ENCODE measurements at regions not wholly inside any gene's neighbourhood (a gene's known extent, or its start where the extent isn't known, plus 50 kb on each side); places are given as distances from the start of the nearest gene placed in this dataset.

GRCh38 chr2:65831509-65831908, 399.1 kb upstream of the SPRED2 start:
- DNase-seq: no peak

GRCh38 chr2:65826567-65826966, 394.2 kb upstream of the SPRED2 start:
- no peak for DNase-seq

- no peak for DNase-seq
Observed at GRCh38 chr2:65823511-65823910, 391.1 kb upstream of the SPRED2 start.

GRCh38 chr2:65820454-65820853, 388.1 kb upstream of the SPRED2 start:
- DNase-seq: no peak

GRCh38 chr2:65819963-65820362, 387.6 kb upstream of the SPRED2 start:
- no peak for DNase-seq

- peak; percentile 12 for DNase-seq
Observed at GRCh38 chr2:65818873-65819451, 386.6 kb upstream of the SPRED2 start.

GRCh38 chr2:65813631-65814173, 381.3 kb upstream of the SPRED2 start:
- DNase-seq: no peak

GRCh38 chr2:65812887-65813286, 380.5 kb upstream of the SPRED2 start:
- DNase-seq: no peak

- DNase-seq: no peak
Observed at GRCh38 chr2:65807942-65808341, 375.5 kb upstream of the SPRED2 start.

- no peak for DNase-seq
Observed at GRCh38 chr2:65804777-65805176, 372.4 kb upstream of the SPRED2 start.

- DNase-seq: no peak
Observed at GRCh38 chr2:65802298-65802942, 370.0 kb upstream of the SPRED2 start.

- DNase-seq: peak; percentile 21
Observed at GRCh38 chr2:65800998-65801397, 368.6 kb upstream of the SPRED2 start.

- DNase-seq: no peak
Observed at GRCh38 chr2:65799141-65799854, 366.9 kb upstream of the SPRED2 start.

GRCh38 chr2:65798641-65799040, 366.2 kb upstream of the SPRED2 start:
- DNase-seq: no peak

- no peak for DNase-seq
Observed at GRCh38 chr2:65794994-65795393, 362.6 kb upstream of the SPRED2 start.

GRCh38 chr2:65791404-65791975, 359.1 kb upstream of the SPRED2 start:
- no peak for DNase-seq

- no peak for DNase-seq
Observed at GRCh38 chr2:65790676-65790935, 358.2 kb upstream of the SPRED2 start.

GRCh38 chr2:65789923-65790675, 357.7 kb upstream of the SPRED2 start:
- no peak for DNase-seq

GRCh38 chr2:65788556-65788955, 356.2 kb upstream of the SPRED2 start:
- no peak for DNase-seq

GRCh38 chr2:65786765-65787164, 354.4 kb upstream of the SPRED2 start:
- DNase-seq: no peak

GRCh38 chr2:65786007-65786717, 353.8 kb upstream of the SPRED2 start:
- DNase-seq: no peak

GRCh38 chr2:65782996-65783650, 350.7 kb upstream of the SPRED2 start:
- DNase-seq: no peak
